ENCODE measurements at regions not wholly inside any gene's neighbourhood (a gene's known extent, or its start where the extent isn't known, plus 50 kb on each side); places are given as distances from the start of the nearest gene placed in this dataset.

DNA sequence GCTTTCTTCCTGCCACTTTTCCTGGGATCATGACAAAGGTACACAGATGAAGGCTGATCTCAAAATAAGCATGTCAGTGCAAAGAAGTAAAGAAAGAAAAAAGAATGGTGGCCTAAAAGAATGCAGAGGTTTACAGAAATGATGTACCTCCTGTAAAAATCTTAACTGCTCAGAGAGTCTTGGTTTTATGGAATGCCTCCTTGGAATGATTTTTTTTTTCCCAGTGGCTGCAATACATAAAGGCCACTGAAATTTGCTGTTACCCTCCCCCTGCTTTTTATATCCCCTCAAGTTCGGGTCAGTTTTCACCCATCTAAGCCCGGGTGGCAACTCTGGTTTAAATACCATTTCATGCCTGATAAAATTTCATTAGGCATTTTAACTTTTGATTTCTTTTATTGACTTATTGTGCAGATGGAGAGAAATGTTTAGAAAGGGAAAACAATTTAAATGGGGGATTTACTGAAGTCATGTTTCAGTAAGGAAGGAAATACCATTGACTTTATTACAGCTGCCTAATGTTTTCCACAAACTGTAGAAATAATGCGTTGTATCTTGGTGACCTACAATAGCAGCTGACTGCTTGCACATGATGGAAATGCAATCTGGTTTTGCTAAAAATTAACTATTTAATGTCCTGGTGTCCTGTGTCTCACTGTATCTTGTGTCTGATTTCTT, 102.5 kb downstream of the SAMD9 start:
- DNase-seq, result no peak

DNA sequence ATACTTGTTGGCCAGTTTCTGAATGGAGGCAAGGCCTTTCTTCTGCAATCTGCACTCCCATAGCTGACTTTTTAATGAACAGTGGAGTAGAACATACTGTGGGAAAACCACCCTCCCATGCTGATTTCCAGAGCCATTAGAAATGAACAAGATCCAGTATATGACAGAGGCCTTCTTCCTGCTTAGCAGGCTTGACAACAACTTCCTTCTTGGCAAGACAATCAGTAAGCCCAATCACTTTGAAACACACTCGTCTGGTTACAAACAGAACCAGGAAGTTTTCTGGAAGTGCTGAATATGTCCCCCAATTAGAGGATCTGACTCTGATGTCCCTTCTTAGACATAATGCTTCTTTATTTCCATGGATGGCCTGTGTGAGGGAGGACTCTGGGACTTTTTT, 103.4 kb downstream of the SAMD9 start:
- DNase-seq, result no peak

DNA sequence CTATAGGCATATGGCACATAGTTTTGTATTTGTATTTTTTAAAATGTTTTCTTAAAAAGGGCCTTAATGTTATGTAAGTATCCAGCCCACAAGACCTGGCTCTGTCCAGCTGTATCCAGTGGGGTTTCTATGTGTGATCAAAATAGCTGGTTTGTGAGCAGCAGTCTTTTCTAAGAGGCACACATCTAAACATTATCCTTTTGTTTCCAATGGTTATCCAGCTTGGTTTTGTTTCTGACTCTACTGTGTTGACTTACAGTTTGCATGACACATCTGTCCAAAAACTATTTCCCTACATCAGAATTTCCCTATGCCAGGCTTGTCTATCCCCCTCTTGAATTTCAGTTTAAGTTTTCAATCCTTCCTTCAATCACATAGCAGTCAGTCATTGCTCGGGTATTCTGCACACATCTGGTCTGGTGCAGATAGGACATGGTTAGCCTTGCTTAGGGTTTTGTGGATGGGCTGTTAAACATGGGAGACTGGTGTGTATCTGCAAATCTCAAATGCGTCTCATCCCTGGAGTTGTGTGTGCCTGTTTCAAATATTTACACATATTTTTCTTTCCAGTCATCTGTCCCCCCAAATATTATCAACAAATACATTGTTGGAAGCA, 104.2 kb downstream of the SAMD9 start:
- no peak for DNase-seq

DNA sequence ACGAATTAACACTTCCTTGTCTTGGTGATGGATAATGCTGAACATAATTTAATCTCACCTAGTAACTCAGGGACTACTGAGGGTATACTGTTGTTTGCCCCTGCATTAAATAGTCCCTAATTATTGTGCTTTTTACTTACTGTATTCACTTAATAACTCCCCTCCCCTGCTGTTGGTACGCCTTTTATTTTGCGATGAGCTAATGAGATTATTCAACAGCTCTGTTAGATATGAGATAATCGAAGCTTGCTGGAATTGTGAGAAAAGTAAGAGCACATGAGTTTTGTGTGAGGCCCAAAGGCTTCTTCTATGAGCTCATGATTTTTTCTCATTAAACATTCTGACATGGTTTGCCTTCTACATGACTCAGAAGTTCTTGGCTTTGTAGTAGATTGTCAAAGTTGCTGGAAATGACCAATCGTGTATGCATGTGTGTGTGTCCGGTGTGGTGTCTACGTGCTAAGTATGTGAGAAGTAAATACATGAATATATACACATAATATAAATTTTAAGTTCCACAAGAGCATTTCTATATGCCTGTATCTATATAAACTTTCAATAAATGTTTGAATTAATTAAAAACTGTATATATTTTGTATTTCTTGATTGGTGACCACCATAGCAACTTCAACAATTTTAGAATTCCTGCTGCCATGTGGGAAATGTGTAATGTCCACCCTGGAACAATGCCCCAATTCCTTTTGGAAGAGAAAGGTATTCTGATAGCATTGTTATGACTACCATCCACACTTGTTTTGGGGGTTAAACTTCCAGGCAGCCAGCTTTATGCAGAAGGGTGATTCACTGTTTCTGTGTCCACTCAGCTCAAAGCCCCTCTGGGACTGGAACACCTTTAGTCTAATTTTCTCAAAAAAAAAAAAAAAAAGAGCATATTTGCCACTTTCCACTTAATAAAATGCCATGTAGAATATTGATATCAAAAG, 106.2 kb downstream of the SAMD9 start:
- no peak for DNase-seq

DNA sequence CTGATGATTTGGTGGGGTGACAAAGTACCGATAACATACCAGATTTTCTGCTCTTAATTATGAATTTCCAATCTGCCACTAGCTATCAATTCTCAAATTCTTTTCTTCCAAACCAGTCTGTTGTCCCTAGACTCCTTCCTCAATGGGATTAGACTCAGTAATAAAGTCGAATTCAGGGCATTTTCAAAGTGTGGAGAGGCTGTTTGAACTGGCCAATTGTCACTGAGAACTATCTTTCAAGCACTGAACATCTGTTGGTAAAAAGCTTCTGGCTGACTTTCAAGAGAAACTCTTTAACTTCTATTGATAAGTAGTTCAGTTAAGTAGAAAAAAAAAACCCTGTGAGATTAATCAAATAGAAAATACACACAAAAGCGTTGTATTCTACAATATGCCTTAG, 108.9 kb downstream of the SAMD9 start:
- DNase-seq, result no peak

DNA sequence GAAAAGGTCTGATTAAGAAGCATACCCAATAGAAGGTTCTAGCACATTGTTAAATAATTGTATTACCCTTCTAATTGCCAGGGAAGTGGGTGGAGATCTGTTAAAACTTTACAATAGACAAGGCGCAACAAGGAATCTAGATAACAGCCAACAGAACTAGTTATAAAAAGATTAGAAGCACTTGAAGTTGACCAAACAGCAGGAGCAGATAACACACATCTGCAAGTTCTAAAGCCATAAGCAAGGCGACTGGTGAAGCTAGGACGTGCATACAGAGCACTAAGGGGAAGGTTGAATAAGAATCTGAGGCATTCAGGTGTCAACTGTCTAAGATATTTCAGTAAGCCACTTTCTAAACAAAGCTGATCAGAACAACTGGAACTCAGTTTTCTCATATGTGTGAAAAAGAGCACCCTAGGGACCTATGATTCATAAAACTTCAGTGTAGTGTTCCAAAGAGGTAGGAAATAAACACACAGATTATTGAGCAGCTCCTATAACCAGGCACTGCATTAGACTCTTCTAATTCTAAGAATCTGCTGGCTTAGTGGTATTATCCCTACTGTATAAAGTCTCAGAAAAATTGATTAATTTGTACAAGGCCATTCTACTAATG, 111.2 kb downstream of the SAMD9 start:
- DNase-seq, result no peak

DNA sequence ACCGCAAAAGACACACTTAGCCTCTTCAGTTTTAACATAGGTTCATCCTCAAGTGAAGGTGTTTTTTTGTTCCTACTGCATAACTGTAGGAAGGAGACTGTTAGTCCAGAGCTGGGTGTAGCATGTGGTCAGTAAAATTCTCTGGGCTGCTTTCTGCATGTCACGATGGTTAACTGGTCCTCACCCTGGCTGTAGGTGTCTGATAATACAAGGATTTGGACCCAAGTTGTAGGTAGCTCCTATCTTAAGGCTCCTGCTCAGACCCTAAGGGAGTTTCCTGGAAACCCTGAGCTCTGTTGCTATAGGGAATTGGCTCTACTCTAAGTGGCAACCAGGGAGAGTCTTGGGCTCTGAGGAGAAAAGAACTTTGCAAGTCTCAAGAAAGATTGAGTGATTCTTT, 112.9 kb downstream of the SAMD9 start:
- no peak for DNase-seq

DNA sequence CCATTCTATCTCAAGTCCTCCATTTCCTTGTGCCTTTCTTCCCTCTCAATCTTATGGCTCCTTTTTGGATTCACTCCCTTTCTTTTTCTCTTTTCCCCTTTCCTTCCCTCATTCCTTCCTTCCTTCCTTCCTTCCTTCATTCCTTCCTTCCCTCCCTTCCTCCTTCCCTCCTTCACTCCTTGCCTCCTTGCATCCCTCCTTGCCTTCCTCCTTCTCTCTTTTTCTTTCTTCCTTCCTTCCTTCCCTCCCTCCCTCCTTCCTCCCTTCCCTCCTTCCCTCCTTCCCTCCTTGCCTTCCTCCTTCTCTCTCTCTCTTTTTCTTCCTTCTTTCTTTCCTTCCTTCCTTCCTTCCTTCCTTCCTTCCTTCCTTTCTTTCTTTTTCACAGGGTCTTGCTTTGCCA, 120.1 kb downstream of the SAMD9 start:
- no peak for DNase-seq

DNA sequence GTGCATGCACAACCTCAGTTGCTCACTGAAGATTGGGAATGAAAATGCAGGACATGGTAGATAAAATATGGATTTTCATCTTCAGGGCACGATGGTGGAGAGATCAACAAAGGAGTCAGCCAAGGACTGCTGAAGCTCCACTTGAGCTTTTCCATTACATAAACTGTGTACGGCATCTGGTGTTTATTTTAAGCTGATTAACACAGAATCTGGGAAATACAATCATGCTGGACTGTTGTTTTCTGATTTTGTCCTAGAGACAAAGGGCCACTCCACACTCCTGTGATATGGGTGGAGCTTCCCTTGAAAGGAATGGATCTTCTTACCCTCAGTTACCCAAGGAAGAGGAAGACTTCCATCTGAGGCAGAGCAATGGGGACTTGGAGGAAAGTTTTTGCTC, 120.6 kb downstream of the SAMD9 start:
- DNase-seq, result no peak

DNA sequence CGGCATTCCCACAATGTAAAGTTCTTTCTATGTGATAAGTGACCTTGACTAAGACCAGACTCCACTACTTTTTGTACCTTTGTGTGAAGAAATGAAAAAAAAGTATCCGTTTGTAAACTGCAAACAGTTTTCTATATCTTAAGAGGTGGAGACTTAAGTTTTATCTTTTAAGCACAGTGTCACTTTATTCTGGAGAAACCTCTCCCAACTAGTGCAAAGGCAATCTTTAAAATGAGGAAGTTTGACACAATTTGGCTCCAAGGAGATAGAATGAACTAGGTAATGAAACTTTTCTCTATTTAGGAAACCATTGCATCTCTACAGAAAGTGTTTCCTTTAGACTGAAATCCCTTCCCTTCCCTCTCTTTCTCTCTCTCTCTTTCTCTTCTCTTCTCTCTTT, 122.9 kb downstream of the SAMD9 start:
- no peak for DNase-seq

DNA sequence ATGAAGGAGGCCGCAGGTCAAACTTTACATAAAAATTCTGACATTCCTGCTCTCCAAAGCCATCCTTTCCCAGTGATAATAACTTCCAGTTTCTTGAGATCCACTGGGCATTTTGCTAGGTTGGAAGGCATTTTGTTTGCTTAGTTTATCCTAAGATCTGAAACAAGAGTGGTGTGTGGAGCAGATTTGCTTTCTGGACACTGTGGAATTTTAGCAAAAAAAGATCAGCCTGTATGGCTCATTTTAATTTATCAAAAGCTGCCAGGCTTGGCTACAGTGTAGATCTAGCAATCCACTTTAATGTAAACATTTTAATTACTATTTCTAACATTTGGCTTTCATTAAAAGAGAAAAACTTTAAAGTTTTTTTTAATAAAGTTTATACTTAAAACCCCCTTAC, 124.8 kb downstream of the SAMD9 start:
- DNase-seq, result no peak

DNA sequence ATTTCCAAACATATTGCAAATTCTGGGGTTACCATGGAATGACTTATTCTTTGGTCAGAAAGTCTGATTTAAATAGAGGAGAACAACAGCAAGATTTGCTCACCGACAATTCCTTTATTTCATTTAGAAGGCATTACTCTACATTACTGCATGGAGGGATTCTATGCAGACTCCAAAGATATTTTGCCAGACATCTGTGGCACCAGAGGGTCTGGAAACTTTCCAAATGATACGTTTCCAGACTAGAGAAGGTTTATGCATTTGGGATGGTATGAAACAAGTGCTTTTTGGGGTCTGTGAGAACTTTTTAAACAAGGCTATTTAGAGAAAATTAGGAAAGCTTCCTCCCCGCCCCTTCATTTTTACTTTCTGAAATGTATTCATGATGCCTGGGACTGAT, 125.3 kb downstream of the SAMD9 start:
- DNase-seq, result no peak

DNA sequence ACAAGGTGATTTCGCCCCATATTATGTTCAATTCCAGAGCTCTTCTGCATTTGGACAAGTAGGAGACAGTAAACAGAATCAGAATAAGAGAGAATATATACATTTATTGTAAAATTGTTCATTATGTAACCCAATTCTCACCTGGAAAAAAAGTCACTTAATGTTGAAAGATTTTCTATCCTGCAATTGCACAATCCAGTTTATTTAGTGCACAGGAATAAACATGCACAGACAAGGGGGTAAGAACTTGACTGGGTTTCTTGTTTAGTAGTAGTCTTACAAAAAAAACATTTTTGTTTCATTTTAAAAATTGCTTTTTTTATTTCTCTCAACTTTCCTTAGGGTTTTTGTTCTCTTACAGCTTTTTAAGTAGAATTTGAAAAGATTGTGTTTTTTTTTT, 126.6 kb downstream of the SAMD9 start:
- DNase-seq, result no peak

DNA sequence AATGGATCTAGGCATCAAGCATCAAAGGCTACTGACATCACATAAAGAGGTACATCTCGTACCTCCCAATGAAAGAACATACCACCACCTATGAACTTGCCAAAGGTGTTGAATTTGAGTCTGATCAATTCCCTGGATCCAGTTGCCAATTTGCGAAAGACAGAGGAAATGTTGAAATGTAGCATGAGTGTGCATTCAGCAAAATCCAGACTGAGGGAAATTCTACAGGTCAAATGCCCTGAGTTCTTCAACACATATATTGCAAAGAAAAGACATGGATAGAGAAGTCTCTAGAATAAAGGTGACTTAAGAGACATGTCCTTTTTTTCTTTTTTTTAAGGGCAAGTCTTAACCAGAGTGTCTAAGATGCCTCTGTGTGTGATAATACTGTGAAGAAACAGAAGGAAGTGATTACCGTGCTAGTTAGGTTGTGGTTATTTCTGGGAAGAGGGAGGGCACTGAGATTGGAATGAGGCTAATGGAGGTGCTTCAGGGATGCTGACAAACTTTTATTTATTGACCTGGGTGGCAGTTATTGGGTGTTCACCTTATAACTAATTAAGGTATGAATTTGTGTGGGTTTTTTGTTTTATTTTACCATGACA, 128.7 kb downstream of the SAMD9 start:
- DNase-seq, result no peak

DNA sequence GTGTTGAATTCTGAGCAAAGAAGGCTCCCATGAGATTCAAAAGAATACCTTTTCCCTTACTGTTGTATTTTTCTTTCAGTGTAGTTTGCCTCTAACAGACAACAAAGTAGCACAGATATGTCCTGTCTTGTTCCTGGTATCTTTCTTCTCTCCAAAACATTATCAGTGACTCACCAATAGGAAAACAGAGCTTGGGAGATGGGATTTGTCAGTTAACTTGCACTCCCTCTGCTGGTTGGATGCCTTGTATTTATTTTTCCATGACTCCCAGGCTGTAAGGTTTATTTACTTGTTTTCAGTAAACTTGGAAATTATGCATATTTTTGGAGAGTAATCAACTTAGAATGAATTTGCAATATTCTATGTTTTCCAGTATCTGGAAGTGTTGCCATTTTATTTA, 129.7 kb downstream of the SAMD9 start:
- DNase-seq, result no peak

DNA sequence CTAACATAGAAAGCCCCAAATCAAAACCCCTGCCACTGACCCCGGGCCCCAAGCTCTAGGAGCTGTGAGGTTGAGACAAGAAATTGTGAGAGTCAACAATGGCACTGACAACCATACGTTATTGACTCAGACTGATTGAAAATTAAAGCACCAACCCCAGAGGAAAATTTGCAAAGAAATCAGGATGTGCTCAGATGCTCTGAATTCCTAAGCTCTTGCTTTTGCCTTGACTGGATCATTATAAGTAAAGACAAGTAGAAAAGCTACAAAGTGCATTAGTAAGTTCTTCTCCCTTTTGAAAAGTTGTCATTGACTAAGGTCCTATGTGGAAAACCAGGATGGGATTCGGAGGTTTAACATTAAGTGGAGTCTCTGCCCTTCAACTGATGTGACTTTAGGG, 130.2 kb downstream of the SAMD9 start:
- no peak for DNase-seq

DNA sequence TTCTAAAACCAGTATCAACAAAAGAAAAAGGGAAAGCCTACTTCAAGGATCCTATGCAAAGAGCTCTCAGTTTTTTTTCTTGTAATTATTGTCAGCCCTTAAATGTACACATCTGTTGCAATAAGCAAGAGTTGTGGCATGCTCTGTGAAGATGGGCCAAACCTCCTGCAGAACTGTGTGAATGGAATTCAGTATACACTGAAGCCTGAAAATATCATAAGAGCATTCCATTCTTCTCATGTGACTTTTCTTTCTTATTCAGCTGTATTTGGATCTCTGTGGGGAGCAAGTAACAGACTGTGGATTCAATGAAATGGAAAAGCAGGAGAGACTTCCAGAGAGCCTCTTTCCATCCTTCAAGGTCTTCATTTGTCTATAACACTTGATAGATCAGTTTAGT, 130.7 kb downstream of the SAMD9 start:
- DNase-seq, result no peak

DNA sequence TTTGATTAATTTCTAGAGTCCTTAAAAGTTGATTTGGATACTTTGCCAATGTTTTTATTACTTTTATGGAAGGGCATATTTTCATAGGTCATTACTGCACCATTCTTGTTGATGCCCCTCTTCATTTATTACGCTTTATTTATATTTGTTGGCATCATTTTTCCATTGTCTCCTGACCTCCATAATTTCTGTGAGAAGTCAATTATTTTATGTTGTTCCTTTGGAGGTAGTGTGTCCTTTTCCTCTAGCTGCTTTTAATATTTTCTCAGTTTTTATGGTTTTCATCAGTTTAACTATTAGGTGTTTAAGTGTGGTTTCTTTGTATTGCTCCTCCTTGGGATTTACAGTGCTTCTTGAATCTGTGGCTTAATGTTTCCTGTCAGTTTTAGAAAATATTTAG, 134.9 kb downstream of the SAMD9 start:
- no peak for DNase-seq

DNA sequence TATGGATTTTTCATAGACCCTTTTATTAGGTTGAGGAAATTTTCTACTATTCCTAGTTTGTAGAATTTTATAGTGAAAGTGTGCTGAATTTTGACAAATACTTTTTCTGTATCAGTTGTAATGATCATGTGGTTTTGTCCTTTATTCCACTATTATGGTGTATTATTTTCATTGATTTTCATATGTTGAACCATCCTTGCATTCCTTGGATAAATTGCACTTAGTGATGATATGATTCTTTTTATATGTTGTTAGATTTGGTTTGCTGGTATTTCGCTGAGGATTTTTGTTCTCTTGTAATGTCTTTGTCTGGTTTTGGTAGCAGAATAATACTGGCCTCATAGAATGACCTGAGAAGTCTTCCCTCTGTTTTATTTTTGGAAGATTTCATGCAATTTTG, 140.6 kb upstream of the CDK6 start:
- no peak for DNase-seq

DNA sequence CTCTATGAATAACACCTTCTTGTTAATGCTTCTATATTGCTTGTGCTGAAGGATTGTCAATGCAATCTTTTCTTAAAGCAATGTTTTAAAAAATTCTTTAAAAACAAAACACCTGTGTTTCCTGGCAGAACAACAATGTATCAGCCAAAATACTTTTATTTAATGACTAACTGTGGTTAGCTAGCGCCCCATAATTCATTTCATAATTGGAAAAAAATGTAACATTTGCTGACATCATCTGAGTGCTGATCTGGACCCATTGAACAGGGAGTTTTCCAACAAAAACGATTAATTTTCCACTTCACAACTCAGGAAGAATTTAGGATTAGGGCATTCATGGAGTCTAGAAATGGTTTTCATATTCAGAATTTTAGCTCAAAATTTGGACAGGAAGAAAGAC, 137.6 kb upstream of the CDK6 start:
- no peak for DNase-seq

DNA sequence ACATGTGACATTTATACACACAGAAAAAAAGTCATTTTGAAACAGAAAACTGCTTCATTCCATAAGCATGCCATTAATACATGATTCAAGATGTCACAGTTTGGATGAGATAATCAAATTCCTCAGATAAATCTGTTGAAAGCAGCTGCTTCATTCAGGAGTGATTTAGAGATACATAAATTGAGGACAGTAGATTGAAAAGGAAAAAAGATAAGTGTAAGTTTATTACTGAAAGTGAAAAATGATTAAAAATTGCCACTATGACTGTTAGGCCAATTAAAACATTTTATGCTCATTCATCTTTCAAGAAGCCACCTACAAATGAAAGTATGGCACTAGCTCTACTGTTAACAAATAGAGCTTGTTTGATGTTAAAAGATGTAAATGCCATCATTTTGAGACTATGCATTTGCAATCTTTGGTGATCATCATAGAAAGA, 136.9 kb upstream of the CDK6 start:
- no peak for DNase-seq

DNA sequence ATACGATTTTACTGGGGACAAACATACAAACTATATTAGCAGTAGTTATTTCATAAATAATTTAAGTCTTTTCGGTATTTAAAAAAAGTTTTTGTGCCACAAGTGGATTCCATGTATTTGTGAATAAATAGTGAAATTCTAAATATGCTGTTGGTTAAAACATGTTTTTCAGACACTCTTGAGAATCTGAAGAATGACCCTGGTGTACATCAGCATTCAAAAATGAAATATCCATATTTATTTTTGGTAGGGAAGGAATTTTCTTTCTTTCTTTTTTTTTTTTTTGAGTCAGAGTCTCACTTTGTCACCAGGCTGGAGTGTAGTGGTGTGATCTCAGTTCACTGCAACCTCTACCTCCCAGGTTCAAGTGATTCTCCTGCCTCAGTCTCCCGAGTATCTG, 136.1 kb upstream of the CDK6 start:
- DNase-seq, result no peak

DNA sequence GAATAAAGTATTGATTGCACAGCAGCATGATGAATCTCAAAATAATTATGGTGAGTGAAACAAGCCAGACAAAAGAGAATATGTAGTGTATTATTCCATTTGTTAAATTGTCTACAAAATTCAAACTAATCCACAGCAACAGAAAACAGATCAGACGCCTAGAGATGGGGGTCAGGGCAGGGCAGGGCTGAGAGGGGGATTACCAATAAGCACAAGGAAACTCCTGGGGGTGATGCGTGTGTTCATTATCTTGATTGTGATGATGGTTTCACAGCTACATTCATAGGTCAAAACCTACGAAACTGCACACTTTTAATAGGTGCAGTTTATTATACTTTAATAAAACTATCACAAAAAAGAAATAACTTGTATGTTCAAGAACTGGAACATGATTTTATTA, 132.7 kb upstream of the CDK6 start:
- DNase-seq, result no peak
